MM.1S (cell line): ENCODE measurements at regions not wholly inside any gene's neighbourhood (a gene's known extent, or its start where the extent isn't known, plus 50 kb on each side); places are given as distances from the start of the nearest gene placed in this dataset.

Experiments used
- CTCF ChIP-seq: fragments of 300-600 bp; sonication (generic); IDR thresholded peaks from 2 replicates; pipeline ENCODE4 v1.5.1; 2016; ENCODE audit warnings: antibody characterized with exemption, low read length, mixed read lengths
- EZH2 ChIP-seq: fragments of 300-600 bp; sonication (generic); optimal IDR thresholded peaks from 2 replicates; pipeline ENCODE3; 2017; ENCODE audit warnings: low read depth, mild to moderate bottlenecking, antibody characterized with exemption, low read length, mixed read lengths
- EZH2phosphoT487 ChIP-seq: fragments of 300-600 bp; sonication (generic); IDR thresholded peaks from 2 replicates; pipeline ENCODE4 v1.6.1; 2018; ENCODE audit warnings: antibody characterized with exemption, low read length

- TF ChIP-seq CTCF (no peak), EZH2phosphoT487 (no peak), EZH2 (no peak)
Measured at GRCh38 chr2:61704364-61704763, 149.5 kb downstream of the FAM161A start.
